ENCODE measurements at regions not wholly inside any gene's neighbourhood (a gene's known extent, or its start where the extent isn't known, plus 50 kb on each side); places are given as distances from the start of the nearest gene placed in this dataset.

GRCh38 chr10:78785991-78786390 lies 282.8 kb upstream of the ZMIZ1 start:
- Histone ChIP-seq H3K18ac (ENCODE audit: low read length) (no peak overlapping the region), H3K23ac (ENCODE audit: low read depth, low read length, poor library complexity) (no peak overlapping the region), H3K4me3 (ENCODE audit: low read length in 2 of 2) (no peak overlapping the region), H2AFZ (ENCODE audit: low read length) (no peak overlapping the region), H2BK120ac (ENCODE audit: low read depth, low read length) (no peak overlapping the region), H3K4ac (ENCODE audit: low read length) (no peak overlapping the region), H3K9ac (ENCODE audit: low read depth, low read length, poor library complexity) (no peak overlapping the region), H2BK5ac (ENCODE audit: low read length) (no peak overlapping the region), H2AK5ac (ENCODE audit: low read depth, low read length) (no peak overlapping the region), H3K14ac (ENCODE audit: low read length) (no peak overlapping the region), H3K4me1 (ENCODE audit: control insufficient read depth in 2 of 2, insufficient read depth in 1 of 2, low read depth in 1 of 2, low read length in 2 of 2) (no peaks in the 10 kb centered on the region), H4K91ac (ENCODE audit: low read depth, low read length, poor library complexity) (no peak overlapping the region), H3K4me2 (ENCODE audit: insufficient read depth, low read length, poor library complexity, severe bottlenecking) (no peak overlapping the region), H2BK12ac (ENCODE audit: low read length) (no peak overlapping the region), H3K79me1 (ENCODE audit: low read depth, low read length) (no peaks in the 10 kb centered on the region), H3K27ac (replicated peaks; ENCODE audit: low read length) (no peak overlapping the region), H3K27me3 (ENCODE audit: control insufficient read depth in 3 of 3, insufficient read depth in 3 of 3, low read depth in 1 of 3, low read length in 3 of 3) (no peaks in the 10 kb centered on the region), H3K36me3 (replicated peaks in 1 of 2; ENCODE audit: control insufficient read depth in 2 of 2, insufficient read depth in 2 of 2, low read length in 2 of 2) (no peaks in the 10 kb centered on the region), H2BK15ac (ENCODE audit: low read length) (no peak overlapping the region), H4K8ac (ENCODE audit: low read depth, low read length) (no peak overlapping the region), H3K9me3 (replicated peaks in 1 of 2; ENCODE audit: control insufficient read depth in 2 of 2, insufficient read depth in 1 of 2, low read depth in 1 of 2, low read length in 2 of 2) (peaks cover 0 to 4% of the 10 kb centered on the region in 2 donors)
- WGBS, 2 donors (ENCODE audit: extremely low coverage in 2 of 2, insufficient read length in 2 of 2, insufficient replicate concordance in 1 of 2) = no CpG with 5 or more reads among the region's 6 CpGs
- no peak for DNase-seq (ENCODE audit: low spot score)

- H2BK120ac ChIP-seq (ENCODE audit: low read depth, low read length) = no peak overlapping the region
- peaks cover 0 to 4% of the 10 kb centered on the region in 2 donors for H3K9me3 ChIP-seq (replicated peaks in 1 of 2; ENCODE audit: control insufficient read depth in 2 of 2, insufficient read depth in 1 of 2, low read depth in 1 of 2, low read length in 2 of 2)
- H2AK5ac ChIP-seq (ENCODE audit: low read depth, low read length) = no peak overlapping the region
- H3K79me1 ChIP-seq (ENCODE audit: low read depth, low read length) = no peaks in the 10 kb centered on the region
- H3K4me3 ChIP-seq (ENCODE audit: low read length in 2 of 2) = no peak overlapping the region
- no peak overlapping the region for H3K4me2 ChIP-seq (ENCODE audit: insufficient read depth, low read length, poor library complexity, severe bottlenecking)
- H3K27me3 ChIP-seq (ENCODE audit: control insufficient read depth in 3 of 3, insufficient read depth in 3 of 3, low read depth in 1 of 3, low read length in 3 of 3) = no peaks in the 10 kb centered on the region
- H3K14ac ChIP-seq (ENCODE audit: low read length) = no peak overlapping the region
- no peak overlapping the region for H2AFZ ChIP-seq (ENCODE audit: low read length)
- DNase-seq (ENCODE audit: low spot score) = no peak
- no peak overlapping the region for H4K91ac ChIP-seq (ENCODE audit: low read depth, low read length, poor library complexity)
- no peak overlapping the region for H2BK12ac ChIP-seq (ENCODE audit: low read length)
- no peaks in the 10 kb centered on the region for H3K4me1 ChIP-seq (ENCODE audit: control insufficient read depth in 2 of 2, insufficient read depth in 1 of 2, low read depth in 1 of 2, low read length in 2 of 2)
- no CpG with 5 or more reads among the region's 2 CpGs for WGBS, 2 donors (ENCODE audit: extremely low coverage in 2 of 2, insufficient read length in 2 of 2, insufficient replicate concordance in 1 of 2)
- H3K23ac ChIP-seq (ENCODE audit: low read depth, low read length, poor library complexity) = no peak overlapping the region
- H4K8ac ChIP-seq (ENCODE audit: low read depth, low read length) = no peak overlapping the region
- H3K18ac ChIP-seq (ENCODE audit: low read length) = no peak overlapping the region
- no peak overlapping the region for H3K9ac ChIP-seq (ENCODE audit: low read depth, low read length, poor library complexity)
- H3K36me3 ChIP-seq (replicated peaks in 1 of 2; ENCODE audit: control insufficient read depth in 2 of 2, insufficient read depth in 2 of 2, low read length in 2 of 2) = no peaks in the 10 kb centered on the region
- no peak overlapping the region for H2BK5ac ChIP-seq (ENCODE audit: low read length)
- H3K4ac ChIP-seq (ENCODE audit: low read length) = no peak overlapping the region
- H2BK15ac ChIP-seq (ENCODE audit: low read length) = no peak overlapping the region
- H3K27ac ChIP-seq (replicated peaks; ENCODE audit: low read length) = no peak overlapping the region
Observed at GRCh38 chr10:78787125-78787524, 281.6 kb upstream of the ZMIZ1 start.

DNA sequence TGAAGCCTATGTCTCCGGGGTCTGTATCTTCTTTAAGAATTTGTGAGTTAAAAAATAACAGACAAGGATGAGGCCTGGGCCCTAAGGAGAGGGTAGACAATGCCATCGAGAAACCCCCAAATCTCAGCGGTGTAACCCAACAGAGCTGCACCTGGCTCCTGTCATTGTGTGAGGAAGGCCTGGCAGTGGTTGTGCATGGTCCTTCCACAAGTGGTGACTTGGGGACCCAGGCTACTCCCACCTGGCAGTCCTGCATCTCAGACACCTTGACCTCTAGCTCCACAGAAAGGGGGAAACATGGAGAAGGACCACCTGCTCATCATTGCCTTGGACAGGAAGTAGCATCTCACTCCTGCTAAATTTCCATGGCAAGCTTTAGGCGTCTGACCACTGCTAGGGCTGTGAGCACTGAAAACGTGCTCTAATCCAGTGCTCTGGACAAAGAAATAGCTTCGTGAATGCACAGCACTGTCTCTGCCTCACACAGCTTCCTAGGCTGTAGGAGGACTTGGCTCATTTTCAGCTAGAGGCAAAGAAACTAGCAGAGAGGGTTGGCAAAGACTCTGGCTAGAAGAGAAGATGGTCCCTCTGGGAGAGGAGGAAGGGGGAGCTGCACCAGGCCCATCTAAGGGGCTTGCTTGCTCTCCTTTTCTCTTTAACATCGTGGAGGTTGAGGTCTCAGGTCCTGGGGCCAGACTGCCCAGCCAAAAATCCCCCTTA lies 273.9 kb upstream of the ZMIZ1 start:
- no peak for DNase-seq (ENCODE audit: low spot score)
- H2BK120ac ChIP-seq (ENCODE audit: low read depth, low read length) = no peak overlapping the region
- H3K4me3 ChIP-seq (ENCODE audit: low read length in 2 of 2) = no peak overlapping the region
- H3K18ac ChIP-seq (ENCODE audit: low read length) = no peak overlapping the region
- H2BK15ac ChIP-seq (ENCODE audit: low read length) = no peak overlapping the region
- no peak overlapping the region for H3K23ac ChIP-seq (ENCODE audit: low read depth, low read length, poor library complexity)
- no peaks in the 10 kb centered on the region for H3K79me1 ChIP-seq (ENCODE audit: low read depth, low read length)
- no peak overlapping the region for H3K27ac ChIP-seq (replicated peaks; ENCODE audit: low read length)
- H2AK5ac ChIP-seq (ENCODE audit: low read depth, low read length) = no peak overlapping the region
- no peak overlapping the region for H2AFZ ChIP-seq (ENCODE audit: low read length)
- no peak overlapping the region for H2BK5ac ChIP-seq (ENCODE audit: low read length)
- peaks cover 0 to 2% of the 10 kb centered on the region in 2 donors for H3K9me3 ChIP-seq (replicated peaks in 1 of 2; ENCODE audit: control insufficient read depth in 2 of 2, insufficient read depth in 1 of 2, low read depth in 1 of 2, low read length in 2 of 2)
- H3K4ac ChIP-seq (ENCODE audit: low read length) = no peak overlapping the region
- no peaks in the 10 kb centered on the region for H3K4me1 ChIP-seq (ENCODE audit: control insufficient read depth in 2 of 2, insufficient read depth in 1 of 2, low read depth in 1 of 2, low read length in 2 of 2)
- no peak overlapping the region for H3K14ac ChIP-seq (ENCODE audit: low read length)
- peaks cover 0 to 22% (median 0%) of the 10 kb centered on the region in 3 experiments for H3K27me3 ChIP-seq (ENCODE audit: control insufficient read depth in 3 of 3, insufficient read depth in 3 of 3, low read depth in 1 of 3, low read length in 3 of 3)
- H2BK12ac ChIP-seq (ENCODE audit: low read length) = no peak overlapping the region
- H3K4me2 ChIP-seq (ENCODE audit: insufficient read depth, low read length, poor library complexity, severe bottlenecking) = no peak overlapping the region
- WGBS, 2 donors (ENCODE audit: extremely low coverage in 2 of 2, insufficient read length in 2 of 2, insufficient replicate concordance in 1 of 2) = no CpG with 5 or more reads among the region's 7 CpGs
- H3K9ac ChIP-seq (ENCODE audit: low read depth, low read length, poor library complexity) = no peak overlapping the region
- no peak overlapping the region for H4K91ac ChIP-seq (ENCODE audit: low read depth, low read length, poor library complexity)
- H3K36me3 ChIP-seq (replicated peaks in 1 of 2; ENCODE audit: control insufficient read depth in 2 of 2, insufficient read depth in 2 of 2, low read length in 2 of 2) = no peaks in the 10 kb centered on the region
- H4K8ac ChIP-seq (ENCODE audit: low read depth, low read length) = no peak overlapping the region

- Histone ChIP-seq H3K4me2 (ENCODE audit: insufficient read depth, low read length, poor library complexity, severe bottlenecking) (no peak overlapping the region), H3K14ac (ENCODE audit: low read length) (no peak overlapping the region), H3K18ac (ENCODE audit: low read length) (no peak overlapping the region), H2AK5ac (ENCODE audit: low read depth, low read length) (no peak overlapping the region), H2BK5ac (ENCODE audit: low read length) (no peak overlapping the region), H2BK120ac (ENCODE audit: low read depth, low read length) (no peak overlapping the region), H3K23ac (ENCODE audit: low read depth, low read length, poor library complexity) (no peak overlapping the region), H3K79me1 (ENCODE audit: low read depth, low read length) (no peaks in the 10 kb centered on the region), H3K27ac (replicated peaks; ENCODE audit: low read length) (no peak overlapping the region), H3K4me3 (ENCODE audit: low read length in 2 of 2) (no peak overlapping the region), H2BK15ac (ENCODE audit: low read length) (no peak overlapping the region), H3K27me3 (ENCODE audit: control insufficient read depth in 3 of 3, insufficient read depth in 3 of 3, low read depth in 1 of 3, low read length in 3 of 3) (peaks cover 0 to 42% (median 0%) of the 10 kb centered on the region in 3 experiments), H3K9me3 (replicated peaks in 1 of 2; ENCODE audit: control insufficient read depth in 2 of 2, insufficient read depth in 1 of 2, low read depth in 1 of 2, low read length in 2 of 2) (no peaks in the 10 kb centered on the region), H2BK12ac (ENCODE audit: low read length) (no peak overlapping the region), H4K8ac (ENCODE audit: low read depth, low read length) (no peak overlapping the region), H3K36me3 (replicated peaks in 1 of 2; ENCODE audit: control insufficient read depth in 2 of 2, insufficient read depth in 2 of 2, low read length in 2 of 2) (no peaks in the 10 kb centered on the region), H3K4ac (ENCODE audit: low read length) (no peak overlapping the region), H3K9ac (ENCODE audit: low read depth, low read length, poor library complexity) (no peak overlapping the region), H3K4me1 (ENCODE audit: control insufficient read depth in 2 of 2, insufficient read depth in 1 of 2, low read depth in 1 of 2, low read length in 2 of 2) (no peaks in the 10 kb centered on the region), H4K91ac (ENCODE audit: low read depth, low read length, poor library complexity) (no peak overlapping the region), H2AFZ (ENCODE audit: low read length) (no peak overlapping the region)
- DNase-seq (ENCODE audit: low spot score) = no peak
- no CpG with 5 or more reads among the region's 6 CpGs for WGBS, 2 donors (ENCODE audit: extremely low coverage in 2 of 2, insufficient read length in 2 of 2, insufficient replicate concordance in 1 of 2)
Observed at GRCh38 chr10:78798976-78799730, 269.6 kb upstream of the ZMIZ1 start.

All from neuronal stem cell (in vitro differentiated cells).